Adipose tissue (tissue), 3 donors: ENCODE measurements at regions not wholly inside any gene's neighbourhood (a gene's known extent, or its start where the extent isn't known, plus 50 kb on each side); places are given as distances from the start of the nearest gene placed in this dataset.

ENCODE experiments used
- H3K27ac ChIP-seq: one replicate; pipeline ENCODE4 v1.5.1; 2013; ENCODE audit warnings: low read depth, low read length
- WGBS, 3 donors: extraction: QIAGEN DNeasy Blood & Tissue Kit; methylation state at CpG; one replicate each; pipeline ENCODE4 v1.1.7; 2013; 5-methylcytosine and 5-hydroxymethylcytosine counted together
- donor health status: healthy with polysubstance abuse.
- donor health status: Bipolar disorder and iron deficiency.
- donor health status: healthy.

- H3K27ac ChIP-seq, result no peak overlapping the region
- WGBS, 3 donors, result 67 to 73% (median 68%) methylated on average over 1 of the region's 1 CpG
These were observed 154.2 kb upstream of the KCNMB2 start for GRCh38 chr3:178381971-178382448.

GRCh38 chr3:178382449-178383061 lies 153.7 kb upstream of the KCNMB2 start:
- no peak overlapping the region for H3K27ac ChIP-seq
- WGBS, 3 donors, result 30 to 51% (median 46%) methylated on average over 1 of the region's 1 CpG

DNA sequence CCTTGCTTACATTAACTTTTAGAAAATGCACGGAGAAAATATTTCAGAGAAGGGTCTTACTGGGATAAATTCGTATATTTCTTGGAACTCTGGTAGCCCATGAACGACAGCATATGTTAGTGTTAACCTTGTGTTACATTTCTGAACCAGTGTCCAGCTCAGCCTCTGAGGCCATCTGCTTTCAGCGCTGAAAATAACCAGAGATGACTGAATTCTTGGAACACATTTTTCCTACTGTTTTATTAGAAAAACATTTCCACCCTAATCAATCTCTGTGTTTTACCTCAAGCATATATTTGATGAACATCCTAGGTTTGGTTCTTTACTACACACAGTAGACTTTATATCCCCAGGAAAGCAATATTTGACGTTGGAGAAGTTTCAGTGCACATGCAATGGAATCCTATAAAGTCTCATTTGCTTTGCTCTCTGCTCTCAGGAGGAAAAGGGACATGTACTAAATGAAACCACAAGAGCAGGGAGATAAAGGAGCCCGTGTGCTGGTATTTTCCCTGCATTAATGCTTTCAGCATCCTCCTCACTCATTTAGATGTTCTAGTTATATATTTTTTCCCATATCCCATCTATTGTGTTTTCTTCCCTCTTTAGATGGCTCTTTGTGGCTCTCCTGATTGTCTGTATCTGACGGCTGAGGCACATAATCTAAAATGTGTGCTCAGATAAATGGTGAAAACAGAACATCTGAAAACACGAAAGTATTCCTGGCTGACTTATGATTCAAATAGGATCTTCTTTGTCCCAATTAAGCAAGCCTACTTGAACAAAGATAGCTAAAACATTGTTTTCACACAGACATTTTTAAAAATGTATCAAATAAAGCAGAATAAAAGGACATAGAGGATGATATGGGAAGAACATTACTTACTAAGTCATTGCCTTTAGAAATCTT lies 151.7 kb upstream of the KCNMB2 start:
- H3K27ac ChIP-seq, result no peak overlapping the region
- 49 to 57% (median 52%) methylated on average over 8 of the region's 8 CpGs for WGBS, 3 donors

- H3K27ac ChIP-seq, result no peak overlapping the region
- 51 to 63% (median 63%) methylated on average over 5 of the region's 5 CpGs for WGBS, 3 donors
These were observed 150.8 kb upstream of the KCNMB2 start for GRCh38 chr3:178385280-178385952.

DNA sequence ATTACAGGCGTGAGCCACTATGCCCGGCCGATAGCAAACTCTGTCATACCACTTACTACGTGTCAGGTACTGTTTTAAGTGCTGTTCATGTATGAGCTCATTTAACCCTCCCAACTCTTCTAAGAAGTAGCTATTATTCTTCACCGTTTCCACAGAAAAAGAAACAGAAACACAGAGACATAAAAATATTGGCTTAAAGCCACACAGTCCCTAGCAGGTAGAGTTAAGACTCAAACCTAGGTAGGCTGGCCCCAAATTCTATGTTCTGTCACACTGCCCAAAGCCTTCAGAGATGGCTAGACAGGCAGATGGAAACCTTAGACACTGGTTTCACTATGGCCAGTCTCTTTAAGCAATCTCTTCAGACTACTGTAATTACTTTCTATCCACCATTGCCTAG lies 149.8 kb upstream of the KCNMB2 start:
- no peak overlapping the region for H3K27ac ChIP-seq
- WGBS, 3 donors, result 75 to 90% (median 88%) methylated on average over 5 of the region's 5 CpGs

DNA sequence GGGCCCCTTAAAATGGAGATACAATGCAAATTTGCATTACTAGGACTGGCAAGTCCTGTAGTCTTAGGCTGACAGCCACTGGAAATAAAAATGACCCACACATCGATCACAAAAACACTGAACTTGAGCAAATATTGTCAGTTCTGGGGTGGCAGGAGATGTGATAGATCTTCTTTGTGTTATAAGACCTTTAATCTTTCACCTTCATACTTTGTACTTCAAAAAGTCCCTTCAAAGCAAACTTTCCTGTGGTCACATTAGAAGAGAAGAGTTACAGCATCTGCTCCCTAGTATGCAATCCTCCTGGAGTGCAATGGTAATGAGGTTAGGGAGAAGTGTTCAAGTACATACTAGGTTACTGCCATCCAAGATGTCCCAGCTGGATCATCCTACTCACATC lies 149.4 kb upstream of the KCNMB2 start:
- 46 to 94% (median 86%) methylated on average over 1 of the region's 1 CpG for whole genome bisulfite sequencing, 3 donors
- no peak overlapping the region for H3K27ac ChIP-seq

GRCh38 chr3:178388473-178388872 lies 147.8 kb upstream of the KCNMB2 start:
- WGBS, 3 donors, result 73 to 91% (median 85%) methylated on average over 2 of the region's 2 CpGs
- no peak overlapping the region for H3K27ac ChIP-seq

GRCh38 chr3:178389258-178389657 lies 147.0 kb upstream of the KCNMB2 start:
- WGBS, 3 donors, result 24 to 68% (median 56%) methylated on average over 1 of the region's 1 CpG
- H3K27ac ChIP-seq, result no peak overlapping the region

GRCh38 chr3:178392511-178392926 lies 143.7 kb upstream of the KCNMB2 start:
- WGBS, 3 donors, result 5 to 10% (median 8%) methylated on average over 1 of the region's 1 CpG
- H3K27ac ChIP-seq, result no peak overlapping the region

- no peak overlapping the region for H3K27ac ChIP-seq
- 14 to 71% (median 31%) methylated on average over 1 of the region's 1 CpG for WGBS, 3 donors
These were observed 143.1 kb upstream of the KCNMB2 start for GRCh38 chr3:178393146-178393545.

- no peak overlapping the region for H3K27ac ChIP-seq
These were observed 142.4 kb upstream of the KCNMB2 start for GRCh38 chr3:178393824-178394223.

GRCh38 chr3:178396318-178396717 lies 139.9 kb upstream of the KCNMB2 start:
- no peak overlapping the region for H3K27ac ChIP-seq
- 92 to 95% (median 93%) methylated on average over 2 of the region's 2 CpGs for WGBS, 3 donors

DNA sequence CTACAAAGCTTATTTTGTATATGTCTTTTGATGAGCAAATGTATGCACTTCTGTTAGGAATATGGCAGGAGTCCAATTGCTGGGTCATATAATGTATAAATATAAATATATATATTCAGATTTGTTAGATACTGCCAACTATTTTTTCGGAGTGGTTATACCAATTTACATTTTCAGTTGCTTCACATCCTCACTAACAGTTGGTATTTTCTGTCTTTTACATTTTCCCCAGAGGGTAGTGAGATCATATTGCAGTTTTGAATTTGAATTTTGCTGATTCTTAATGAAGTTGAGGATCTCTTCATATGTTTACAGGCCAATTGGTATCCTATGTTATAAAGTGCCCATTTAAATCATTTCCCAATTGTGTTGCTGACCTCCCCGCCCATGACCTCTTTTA lies 139.0 kb upstream of the KCNMB2 start:
- no peak overlapping the region for H3K27ac ChIP-seq
- whole genome bisulfite sequencing, 3 donors, result 88 to 92% (median 90%) methylated on average over 2 of the region's 2 CpGs

- WGBS, 3 donors, result 63 to 72% (median 71%) methylated on average over 1 of the region's 1 CpG
- no peak overlapping the region for H3K27ac ChIP-seq
These were observed 138.4 kb upstream of the KCNMB2 start for GRCh38 chr3:178397836-178398235.

GRCh38 chr3:178404961-178405360 lies 131.3 kb upstream of the KCNMB2 start:
- 32 to 40% (median 39%) methylated on average over 2 of the region's 2 CpGs for WGBS, 3 donors
- H3K27ac ChIP-seq, result no peak overlapping the region

- H3K27ac ChIP-seq, result no peak overlapping the region
- 18 to 51% (median 44%) methylated on average over 2 of the region's 2 CpGs for WGBS, 3 donors
These were observed 130.7 kb upstream of the KCNMB2 start for GRCh38 chr3:178405531-178405930.

DNA sequence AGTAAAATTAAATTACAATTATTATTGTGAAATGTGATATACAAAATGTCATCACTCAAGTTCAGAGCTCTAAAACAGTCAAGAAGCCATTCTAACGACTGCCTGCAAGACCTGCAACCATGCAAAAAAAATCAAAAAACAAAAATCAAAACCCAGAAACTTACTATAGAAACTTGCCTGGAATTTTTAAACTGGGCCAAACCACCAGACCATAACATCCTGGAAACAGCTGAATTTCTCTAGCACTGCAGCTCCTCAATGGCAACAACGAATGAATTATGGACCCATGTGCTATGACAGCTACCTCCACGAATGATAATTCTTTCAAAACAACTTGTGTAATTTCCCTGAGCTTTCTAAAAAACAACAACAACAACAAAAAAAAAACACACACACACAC lies 130.0 kb upstream of the KCNMB2 start:
- WGBS, 3 donors, result 42 to 71% (median 57%) methylated on average over 3 of the region's 3 CpGs
- H3K27ac ChIP-seq, result no peak overlapping the region

DNA sequence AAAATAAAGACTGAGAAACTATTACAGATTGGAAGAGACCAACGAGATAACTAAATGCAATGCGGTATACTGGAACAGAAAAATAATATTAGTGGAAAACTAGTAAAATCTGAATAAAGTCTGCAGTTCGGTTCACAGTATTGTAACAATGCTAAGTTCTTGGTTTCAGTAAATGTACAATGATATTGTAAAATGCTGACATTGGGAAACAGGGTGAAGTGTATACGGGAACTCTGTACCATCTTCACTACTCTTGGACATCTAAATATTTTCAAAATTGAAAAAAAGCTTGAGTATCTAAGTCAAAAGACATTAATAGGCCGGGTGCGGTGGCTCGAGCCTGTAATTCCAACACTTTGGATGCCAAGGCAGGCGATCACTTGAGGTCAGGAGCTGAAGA lies 120.9 kb upstream of the KCNMB2 start:
- no peak overlapping the region for H3K27ac ChIP-seq
- 86 to 94% (median 89%) methylated on average over 8 of the region's 8 CpGs for WGBS, 3 donors

- WGBS, 3 donors, result 89 to 94% (median 93%) methylated on average over 4 of the region's 4 CpGs
These were observed 118.5 kb upstream of the KCNMB2 start for GRCh38 chr3:178417736-178418135.

More at GRCh38 chr3:178417736-178418135, 118.5 kb upstream of the KCNMB2 start:
- H3K27ac ChIP-seq, result no peak overlapping the region
